GM20431 (cell line): ENCODE measurements at regions not wholly inside any gene's neighbourhood (a gene's known extent, or its start where the extent isn't known, plus 50 kb on each side); places are given as distances from the start of the nearest gene placed in this dataset.
"Not testable (repeated sequence)": the region's sequence is repeated elsewhere in the genome, so short reads cannot be mapped to it uniquely, and the experiment has no call there.

Source experiments
- in situ Hi-C: fragments of 300-500 bp; cut with MseI, MboI; formaldehyde crosslinking; loops from one replicate; pipeline ENCODE4 v1.15.0; 2020; ENCODE audit warnings: low sequenced_read_pairs; ENCODE audit not compliant: unreplicated experiment

- in situ Hi-C loops, result no loop called here
These were observed 210.2 kb downstream of the ARPP21 start for GRCh38 chr3:35849496-35849895.

- in situ Hi-C loops, result no loop called here
These were observed 210.6 kb downstream of the ARPP21 start for GRCh38 chr3:35849963-35850362.

GRCh38 chr3:35857004-35857403, 217.7 kb downstream of the ARPP21 start:
- in situ Hi-C loops, result no loop called here

DNA sequence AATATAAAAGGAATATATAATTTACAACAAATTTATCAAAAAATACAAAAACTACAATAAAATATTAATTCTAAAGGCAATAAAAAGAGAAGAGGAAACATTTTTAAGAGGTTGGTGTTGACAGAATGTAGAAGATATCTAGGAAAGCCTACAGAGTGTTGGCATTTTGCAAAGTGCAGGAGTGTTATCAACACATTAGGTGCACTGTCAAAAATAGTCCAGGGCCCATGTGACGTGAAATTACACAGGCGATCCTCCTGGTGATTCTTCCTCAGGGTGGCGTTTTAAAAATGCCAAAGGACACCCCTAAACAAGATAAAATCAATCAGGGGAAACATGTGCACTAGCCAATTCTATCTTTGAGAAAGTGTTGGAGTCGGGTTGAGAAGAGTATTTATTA, 222.7 kb downstream of the ARPP21 start:
- in situ Hi-C loops, result no loop called here

GRCh38 chr3:35864871-35865270, 225.5 kb downstream of the ARPP21 start:
- in situ Hi-C loops, result no loop called here

DNA sequence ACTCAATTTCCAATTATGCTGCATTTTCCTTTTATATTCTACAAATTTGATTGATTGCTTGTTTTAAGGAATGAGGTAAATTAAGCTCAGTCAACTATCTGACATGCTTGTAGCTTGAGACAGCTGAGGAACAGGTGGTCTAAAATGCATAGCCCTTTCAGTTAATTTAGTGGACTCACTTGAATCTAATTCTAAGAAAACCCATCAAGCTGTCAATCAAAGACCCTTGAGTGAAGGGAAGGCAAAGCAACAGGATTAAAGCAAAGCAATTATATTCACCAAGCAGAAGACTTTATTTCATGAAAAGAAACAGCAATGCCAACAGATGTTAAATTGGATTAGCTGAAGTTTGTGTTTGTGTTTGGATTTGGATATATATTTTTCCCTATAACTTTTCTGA, 228.5 kb downstream of the ARPP21 start:
- in situ Hi-C loops, result no loop called here

DNA sequence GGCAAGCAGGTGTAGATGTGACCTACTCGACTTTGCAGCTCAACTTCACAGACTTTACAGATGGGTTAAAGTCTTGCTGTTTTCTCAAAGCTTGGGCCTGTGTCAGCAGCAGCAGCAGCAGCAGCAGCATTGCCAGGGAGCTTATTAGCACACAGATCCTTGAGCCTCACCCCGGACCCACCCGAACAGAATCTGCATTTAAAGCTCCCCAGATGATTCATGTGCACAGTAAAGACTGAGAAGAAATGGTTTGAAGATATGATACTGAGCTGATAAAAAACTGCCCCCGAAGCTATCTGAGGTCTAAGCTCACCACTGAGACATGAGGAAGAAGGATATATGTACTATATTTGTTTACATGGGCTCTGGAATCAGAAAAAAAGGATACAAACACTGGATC, 231.7 kb downstream of the ARPP21 start:
- in situ Hi-C loops, result no loop called here

DNA sequence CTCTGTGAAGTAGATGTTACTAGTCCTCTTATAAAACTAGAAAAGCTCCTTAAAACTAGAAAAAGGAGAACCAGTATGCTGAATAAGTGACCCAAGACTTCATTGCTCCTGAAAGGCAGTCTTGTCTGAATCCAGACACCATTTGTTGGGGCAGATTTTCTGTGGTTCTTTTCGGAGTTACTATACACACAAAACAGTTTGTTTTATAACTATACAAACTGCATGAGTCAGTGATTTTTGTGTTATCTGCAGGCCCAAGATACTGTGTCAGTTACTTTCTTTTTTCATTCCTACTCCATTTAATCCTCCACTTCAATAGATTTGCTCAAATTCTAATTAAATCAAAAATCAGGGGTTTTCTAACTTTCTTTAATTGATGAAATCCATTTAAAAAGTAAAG, 244.6 kb downstream of the ARPP21 start:
- in situ Hi-C loops, result no loop called here

DNA sequence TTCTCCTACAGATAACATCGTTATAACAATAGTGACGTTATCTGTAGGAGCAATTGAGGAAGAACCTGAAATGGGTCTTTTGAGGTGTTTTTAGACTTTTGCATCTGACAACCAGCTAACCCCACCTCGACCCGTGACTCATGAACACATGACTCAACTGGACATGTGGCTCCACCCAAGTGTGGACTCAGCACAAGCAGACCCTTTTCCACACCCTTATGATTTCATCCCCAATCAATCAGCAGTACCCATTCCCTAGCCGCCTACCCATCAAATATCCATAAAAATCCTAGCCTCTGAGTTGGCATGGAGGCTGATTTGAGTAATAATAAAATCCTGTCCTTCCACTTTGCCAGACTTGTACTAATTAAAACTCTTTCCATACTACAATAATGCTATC, 255.4 kb downstream of the ARPP21 start:
- in situ Hi-C loops, result no loop called here

DNA sequence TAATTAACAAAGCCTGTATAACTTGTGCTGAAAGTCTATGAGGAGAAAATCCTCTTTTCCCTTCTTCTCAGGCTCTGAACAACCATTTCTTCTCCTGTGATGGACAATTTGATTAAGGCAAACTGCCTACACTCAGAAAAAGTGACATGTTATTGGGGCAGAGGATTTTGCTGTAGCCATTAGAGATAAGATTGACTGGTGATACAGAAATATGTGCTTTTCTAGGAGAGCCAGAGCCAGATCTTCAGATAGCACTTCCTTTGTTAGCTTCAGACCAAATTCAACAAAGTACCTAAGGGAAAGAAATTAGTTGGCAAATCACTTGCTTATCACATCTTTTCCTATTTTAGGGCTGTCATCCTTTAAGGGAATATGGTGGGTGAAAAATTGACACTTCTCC, 259.9 kb downstream of the ARPP21 start:
- in situ Hi-C loops, result no loop called here

DNA sequence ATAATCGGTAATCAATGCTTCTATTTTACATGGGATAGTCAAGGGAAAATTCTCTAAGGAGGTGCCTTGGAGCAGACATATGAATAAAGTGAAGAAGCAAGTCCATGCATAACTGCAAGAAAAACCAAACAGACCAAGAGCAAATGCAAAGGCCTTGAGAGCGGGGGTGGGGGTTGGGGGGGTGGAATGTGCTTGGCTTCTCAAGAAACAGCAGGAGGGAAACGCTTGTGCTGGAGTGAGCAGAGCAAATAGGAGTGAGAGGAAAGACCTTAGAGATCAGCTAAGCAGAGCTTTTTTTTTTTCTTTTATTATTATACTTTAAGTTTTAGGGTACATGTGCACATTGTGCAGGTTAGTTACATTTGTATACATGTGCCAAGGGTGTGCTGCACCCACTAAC, 260.8 kb downstream of the ARPP21 start:
- in situ Hi-C loops, result no loop called here

- in situ Hi-C loops, result no loop called here
These were observed 269.3 kb downstream of the ARPP21 start for GRCh38 chr3:35908366-35909232.

GRCh38 chr3:35919160-35919559, 279.8 kb downstream of the ARPP21 start:
- in situ Hi-C loops, result no loop called here

DNA sequence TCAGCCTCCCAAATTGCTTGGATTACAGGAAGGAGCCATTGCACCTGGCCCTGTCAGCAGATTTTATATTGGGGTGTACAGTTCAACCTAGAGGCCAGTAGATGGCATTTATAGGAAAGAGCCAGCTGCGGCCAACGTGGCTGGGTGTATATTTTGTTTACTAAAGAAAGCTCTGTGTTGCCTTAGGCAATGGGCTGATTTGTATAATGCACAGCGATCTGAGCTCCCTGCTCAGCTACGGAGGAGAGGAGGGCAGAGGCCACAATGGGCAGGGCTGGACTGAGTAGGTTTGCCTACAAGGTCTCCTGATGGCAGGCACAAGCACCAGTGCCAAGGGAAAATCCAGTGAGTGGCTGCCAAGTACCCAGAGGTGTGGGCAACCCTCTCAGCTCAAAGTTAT, 282.4 kb downstream of the ARPP21 start:
- in situ Hi-C loops, result no loop called here

GRCh38 chr3:35924070-35924469, 284.7 kb downstream of the ARPP21 start:
- in situ Hi-C loops, result not testable (repeated sequence)

- in situ Hi-C loops, result no loop called here
These were observed 288.1 kb downstream of the ARPP21 start for GRCh38 chr3:35927441-35927840.

DNA sequence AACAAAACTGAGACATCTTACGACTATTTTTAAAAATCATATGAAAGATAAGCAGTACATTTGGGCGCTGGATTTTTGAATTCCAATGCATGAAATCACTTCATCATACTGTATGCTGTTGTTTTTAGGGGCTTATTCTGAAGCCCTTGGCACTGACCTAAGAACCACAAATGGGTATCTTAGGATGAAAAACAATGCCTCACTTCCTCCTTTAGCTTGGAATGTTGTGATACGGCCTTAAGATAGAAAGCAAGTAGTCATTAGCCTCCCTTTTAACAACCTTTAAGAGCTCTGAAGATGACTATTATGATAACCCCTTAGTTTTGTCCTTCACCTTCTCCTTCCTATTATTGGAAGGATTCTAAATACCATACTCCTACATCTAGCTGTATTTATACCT, 289.8 kb downstream of the ARPP21 start:
- in situ Hi-C loops, result no loop called here

- in situ Hi-C loops, result no loop called here
These were observed 292.5 kb downstream of the ARPP21 start for GRCh38 chr3:35931867-35932266.

DNA sequence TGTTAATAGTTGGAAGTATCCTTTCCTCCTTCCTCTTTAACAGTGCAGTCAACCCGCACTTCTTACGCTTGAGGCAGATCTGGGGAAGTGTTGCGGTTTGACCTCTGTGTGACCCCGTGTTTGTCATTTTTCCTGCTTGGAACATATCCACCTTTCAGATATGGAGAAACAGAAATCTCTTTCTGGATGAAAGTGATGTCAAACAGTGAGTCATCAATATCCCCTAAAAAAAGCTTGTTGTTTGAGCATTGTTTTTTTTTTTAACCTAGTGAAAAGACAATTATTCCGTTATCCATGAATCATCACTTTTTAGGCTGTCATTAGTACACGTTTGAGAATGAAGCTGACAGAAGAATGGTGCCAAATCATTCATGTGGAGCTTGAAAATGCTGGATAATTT, 293.7 kb downstream of the ARPP21 start:
- in situ Hi-C loops, result no loop called here

- in situ Hi-C loops, result no loop called here
These were observed 297.2 kb downstream of the ARPP21 start for GRCh38 chr3:35936571-35936970.

GRCh38 chr3:35944926-35945710, 305.8 kb downstream of the ARPP21 start:
- in situ Hi-C loops, result no loop called here
